Ascending aorta (tissue), 2 donors: ENCODE measurements at regions not wholly inside any gene's neighbourhood (a gene's known extent, or its start where the extent isn't known, plus 50 kb on each side); places are given as distances from the start of the nearest gene placed in this dataset.

Experiments
- DNase-seq, 2 donors: peaks; one replicate each; pipeline ENCODE4 v3.0.0-alpha.2; 2019; ENCODE audit warnings: low spot score in 2 of 2
- H3K27ac ChIP-seq, 2 donors: fragments of 200-600 bp; sonication (generic); one replicate each; pipeline ENCODE4 v1.5.1; 2016 to 2017; ENCODE audit warnings: mild to moderate bottlenecking in 1 of 2
- H3K27me3 ChIP-seq: fragments of 200-600 bp; sonication (generic); one replicate; pipeline ENCODE4 v1.5.1; 2017
- H3K36me3 ChIP-seq, 2 donors: fragments of 200-600 bp; sonication (generic); one replicate each; pipeline ENCODE4 v1.5.1; 2016
- H3K4me1 ChIP-seq, 2 donors: fragments of 200-600 bp; sonication (generic); one replicate each; pipeline ENCODE4 v1.5.1; 2016 to 2017; ENCODE audit warnings: mild to moderate bottlenecking in 1 of 2
- H3K4me3 ChIP-seq, 2 donors: fragments of 200-600 bp; sonication (generic); one replicate each; pipeline ENCODE4 v1.5.1; 2016 to 2017; ENCODE audit warnings: mild to moderate bottlenecking in 1 of 2
- H3K9me3 ChIP-seq, 2 donors: fragments of 200-600 bp; sonication (generic); one replicate each; pipeline ENCODE4 v1.5.1; 2016
- CTCF ChIP-seq, 3 experiments: fragments of 200-600 bp in 2 of 3; fragments of 450-650 bp in 1 of 3; sonication (generic) in 2 of 3; IDR thresholded peaks; one replicate each; pipeline ENCODE4 v1.5.1; 2016 to 2019; ENCODE audit warnings: antibody characterized with exemption in 3 of 3, mild to moderate bottlenecking in 1 of 3, moderate library complexity in 1 of 3
- intact Hi-C: fragments of 100-400 bp; cut with DNase I; formaldehyde crosslinking; loops from one replicate; pipeline ENCODE4 v1.15.1; 2023

GRCh38 chr13:38563739-38564138 lies 123.1 kb upstream of the FREM2 start:
- DNase-seq: no peak
- TF ChIP-seq CTCF (IDR thresholded peaks at IDR 0.05): no peak
- Histone ChIP-seq H3K4me3 (no peak overlapping the region), H3K9me3 (no peaks in the 10 kb centered on the region), H3K27ac (no peak overlapping the region), H3K36me3 (no peaks in the 10 kb centered on the region), H3K27me3 (no peaks in the 10 kb centered on the region), H3K4me1 (no peaks in the 10 kb centered on the region)
- intact Hi-C loops: no loop called here

GRCh38 chr13:38564256-38565150 lies 122.4 kb upstream of the FREM2 start:
- TF ChIP-seq CTCF (IDR thresholded peaks at IDR 0.05): no peak
- Histone ChIP-seq H3K4me1 (no peaks in the 10 kb centered on the region), H3K27ac (no peak overlapping the region), H3K4me3 (no peak overlapping the region), H3K36me3 (no peaks in the 10 kb centered on the region), H3K27me3 (no peaks in the 10 kb centered on the region), H3K9me3 (no peaks in the 10 kb centered on the region)
- intact Hi-C loops: no loop called here
- DNase-seq: no peak

GRCh38 chr13:38566023-38566422 lies 120.9 kb upstream of the FREM2 start:
- no peaks in the 10 kb centered on the region for H3K9me3 ChIP-seq
- intact Hi-C loops: no loop called here
- no peak for DNase-seq
- no peaks in the 10 kb centered on the region for H3K36me3 ChIP-seq
- TF ChIP-seq CTCF (IDR thresholded peaks at IDR 0.05): no peak
- H3K4me1 ChIP-seq: no peaks in the 10 kb centered on the region
- H3K27ac ChIP-seq: no peak overlapping the region
- H3K27me3 ChIP-seq: no peaks in the 10 kb centered on the region
- no peak overlapping the region for H3K4me3 ChIP-seq

- intact Hi-C loops: no loop called here
- Histone ChIP-seq H3K4me1 (no peaks in the 10 kb centered on the region), H3K36me3 (no peaks in the 10 kb centered on the region), H3K4me3 (no peak overlapping the region), H3K27me3 (no peaks in the 10 kb centered on the region), H3K9me3 (no peaks in the 10 kb centered on the region), H3K27ac (no peak overlapping the region)
- TF ChIP-seq CTCF (IDR thresholded peaks at IDR 0.05): no peak
- no peak for DNase-seq
Observed at GRCh38 chr13:38566519-38566918, 120.4 kb upstream of the FREM2 start.

GRCh38 chr13:38570706-38571105 lies 116.2 kb upstream of the FREM2 start:
- Histone ChIP-seq H3K9me3 (no peaks in the 10 kb centered on the region), H3K4me1 (no peaks in the 10 kb centered on the region), H3K36me3 (no peaks in the 10 kb centered on the region), H3K4me3 (no peak overlapping the region), H3K27ac (no peak overlapping the region), H3K27me3 (no peaks in the 10 kb centered on the region)
- no peak for DNase-seq
- intact Hi-C loops: no loop called here
- no peak for TF ChIP-seq CTCF (IDR thresholded peaks at IDR 0.05)
